ENCODE measurements at regions not wholly inside any gene's neighbourhood (a gene's known extent, or its start where the extent isn't known, plus 50 kb on each side); places are given as distances from the start of the nearest gene placed in this dataset.

- Histone ChIP-seq H3K4me3 (replicated peaks in 1 of 2; ENCODE audit: low read depth in 1 of 2, low read length in 2 of 2) (no peak overlapping the region), H3K27ac (ENCODE audit: low read depth, low read length) (no peak overlapping the region), H3K9me2 (ENCODE audit: insufficient read depth) (no peaks in the 10 kb centered on the region), H3K9ac (ENCODE audit: low read length) (no peak overlapping the region), H3K4me2 (ENCODE audit: low read length) (no peak overlapping the region), H3K36me3 (ENCODE audit: control insufficient read depth in 1 of 2, insufficient read depth in 2 of 2, low read length in 2 of 2) (no peaks in the 10 kb centered on the region), H3K4me1 (ENCODE audit: control insufficient read depth in 1 of 2, insufficient read depth in 2 of 2, low read length in 2 of 2) (no peaks in the 10 kb centered on the region), H3K79me2 (ENCODE audit: insufficient read depth, low read length) (no peaks in the 10 kb centered on the region), H3K9me3 (ENCODE audit: control insufficient read depth in 1 of 2, insufficient read depth in 1 of 2, low read depth in 1 of 2, low read length in 2 of 2) (no peaks in the 10 kb centered on the region), H3K27me3 (ENCODE audit: insufficient read depth, low read length) (no peaks in the 10 kb centered on the region), H4K20me1 (ENCODE audit: insufficient read depth) (no peaks in the 10 kb centered on the region), H2AFZ (ENCODE audit: low read depth, low read length, poor library complexity, severe bottlenecking) (no peak overlapping the region)
- ChIA-PET RAD21 (ENCODE audit: low non-redundant PET in 1 of 2, low total read pairs in 2 of 2, uncharacterized antibody in 2 of 2, unreplicated experiment in 2 of 2) (no interaction called here), CTCF (no interaction called here), POLR2A (no interaction called here)
- no peak for ATAC-seq
- BruUV-seq (replicated peaks) = no TSS peak
- TF ChIP-seq, protein P1, sequence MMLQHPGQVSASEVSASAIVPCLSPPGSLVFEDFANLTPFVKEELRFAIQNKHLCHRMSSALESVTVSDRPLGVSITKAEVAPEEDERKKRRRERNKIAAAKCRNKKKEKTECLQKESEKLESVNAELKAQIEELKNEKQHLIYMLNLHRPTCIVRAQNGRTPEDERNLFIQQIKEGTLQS (IDR thresholded peaks at IDR 0.05) = no peak
- no peak for TF ChIP-seq SIN3A (IDR thresholded peaks at IDR 0.05; ENCODE audit: low read depth)
- TF ChIP-seq, protein P2, sequence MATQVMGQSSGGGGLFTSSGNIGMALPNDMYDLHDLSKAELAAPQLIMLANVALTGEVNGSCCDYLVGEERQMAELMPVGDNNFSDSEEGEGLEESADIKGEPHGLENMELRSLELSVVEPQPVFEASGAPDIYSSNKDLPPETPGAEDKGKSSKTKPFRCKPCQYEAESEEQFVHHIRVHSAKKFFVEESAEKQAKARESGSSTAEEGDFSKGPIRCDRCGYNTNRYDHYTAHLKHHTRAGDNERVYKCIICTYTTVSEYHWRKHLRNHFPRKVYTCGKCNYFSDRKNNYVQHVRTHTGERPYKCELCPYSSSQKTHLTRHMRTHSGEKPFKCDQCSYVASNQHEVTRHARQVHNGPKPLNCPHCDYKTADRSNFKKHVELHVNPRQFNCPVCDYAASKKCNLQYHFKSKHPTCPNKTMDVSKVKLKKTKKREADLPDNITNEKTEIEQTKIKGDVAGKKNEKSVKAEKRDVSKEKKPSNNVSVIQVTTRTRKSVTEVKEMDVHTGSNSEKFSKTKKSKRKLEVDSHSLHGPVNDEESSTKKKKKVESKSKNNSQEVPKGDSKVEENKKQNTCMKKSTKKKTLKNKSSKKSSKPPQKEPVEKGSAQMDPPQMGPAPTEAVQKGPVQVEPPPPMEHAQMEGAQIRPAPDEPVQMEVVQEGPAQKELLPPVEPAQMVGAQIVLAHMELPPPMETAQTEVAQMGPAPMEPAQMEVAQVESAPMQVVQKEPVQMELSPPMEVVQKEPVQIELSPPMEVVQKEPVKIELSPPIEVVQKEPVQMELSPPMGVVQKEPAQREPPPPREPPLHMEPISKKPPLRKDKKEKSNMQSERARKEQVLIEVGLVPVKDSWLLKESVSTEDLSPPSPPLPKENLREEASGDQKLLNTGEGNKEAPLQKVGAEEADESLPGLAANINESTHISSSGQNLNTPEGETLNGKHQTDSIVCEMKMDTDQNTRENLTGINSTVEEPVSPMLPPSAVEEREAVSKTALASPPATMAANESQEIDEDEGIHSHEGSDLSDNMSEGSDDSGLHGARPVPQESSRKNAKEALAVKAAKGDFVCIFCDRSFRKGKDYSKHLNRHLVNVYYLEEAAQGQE (IDR thresholded peaks at IDR 0.05; ENCODE audit: low read depth) = no peak
- TF ChIP-seq, protein P3, sequence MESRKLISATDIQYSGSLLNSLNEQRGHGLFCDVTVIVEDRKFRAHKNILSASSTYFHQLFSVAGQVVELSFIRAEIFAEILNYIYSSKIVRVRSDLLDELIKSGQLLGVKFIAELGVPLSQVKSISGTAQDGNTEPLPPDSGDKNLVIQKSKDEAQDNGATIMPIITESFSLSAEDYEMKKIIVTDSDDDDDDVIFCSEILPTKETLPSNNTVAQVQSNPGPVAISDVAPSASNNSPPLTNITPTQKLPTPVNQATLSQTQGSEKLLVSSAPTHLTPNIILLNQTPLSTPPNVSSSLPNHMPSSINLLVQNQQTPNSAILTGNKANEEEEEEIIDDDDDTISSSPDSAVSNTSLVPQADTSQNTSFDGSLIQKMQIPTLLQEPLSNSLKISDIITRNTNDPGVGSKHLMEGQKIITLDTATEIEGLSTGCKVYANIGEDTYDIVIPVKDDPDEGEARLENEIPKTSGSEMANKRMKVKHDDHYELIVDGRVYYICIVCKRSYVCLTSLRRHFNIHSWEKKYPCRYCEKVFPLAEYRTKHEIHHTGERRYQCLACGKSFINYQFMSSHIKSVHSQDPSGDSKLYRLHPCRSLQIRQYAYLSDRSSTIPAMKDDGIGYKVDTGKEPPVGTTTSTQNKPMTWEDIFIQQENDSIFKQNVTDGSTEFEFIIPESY (IDR thresholded peaks at IDR 0.05; ENCODE audit: extremely low read depth, insufficient replicate concordance, low read length) = no peak
- TF ChIP-seq MAX (IDR thresholded peaks at IDR 0.05) = no peak
- no peak for TF ChIP-seq POLR2AphosphoS5 (IDR thresholded peaks at IDR 0.05; ENCODE audit: low read depth, low read length)
- no peak for TF ChIP-seq POLR2A (IDR thresholded peaks at IDR 0.05; ENCODE audit: borderline replicate concordance, extremely low read depth, insufficient read depth, insufficient read length)
- no peak for TF ChIP-seq ZFX (IDR thresholded peaks at IDR 0.05)
- TF ChIP-seq EZH2 (IDR thresholded peaks at IDR 0.05) = no peak
- TF ChIP-seq TCF7L2 (IDR thresholded peaks at IDR 0.05; ENCODE audit: borderline replicate concordance, extremely low read depth, insufficient read depth, insufficient read length) = no peak
- no peak for TF ChIP-seq EZH2phosphoT487 (IDR thresholded peaks at IDR 0.05; ENCODE audit: borderline replicate concordance)
- TF ChIP-seq JUND (IDR thresholded peaks at IDR 0.05) = no peak
- TF ChIP-seq EGR1 (IDR thresholded peaks at IDR 0.05; ENCODE audit: low read depth) = no peak
- no peak for TF ChIP-seq ELF1 (IDR thresholded peaks at IDR 0.05; ENCODE audit: borderline replicate concordance, low read depth)
- TF ChIP-seq FOSL1 (IDR thresholded peaks at IDR 0.05; ENCODE audit: low read depth) = no peak
- no peak for TF ChIP-seq CBX3 (IDR thresholded peaks at IDR 0.05; ENCODE audit: low read depth)
- TF ChIP-seq SRF (IDR thresholded peaks at IDR 0.05; ENCODE audit: low read depth) = no peak
- TF ChIP-seq RAD21 (IDR thresholded peaks at IDR 0.05; ENCODE audit: low read depth) = no peak
- TF ChIP-seq, protein P4, sequence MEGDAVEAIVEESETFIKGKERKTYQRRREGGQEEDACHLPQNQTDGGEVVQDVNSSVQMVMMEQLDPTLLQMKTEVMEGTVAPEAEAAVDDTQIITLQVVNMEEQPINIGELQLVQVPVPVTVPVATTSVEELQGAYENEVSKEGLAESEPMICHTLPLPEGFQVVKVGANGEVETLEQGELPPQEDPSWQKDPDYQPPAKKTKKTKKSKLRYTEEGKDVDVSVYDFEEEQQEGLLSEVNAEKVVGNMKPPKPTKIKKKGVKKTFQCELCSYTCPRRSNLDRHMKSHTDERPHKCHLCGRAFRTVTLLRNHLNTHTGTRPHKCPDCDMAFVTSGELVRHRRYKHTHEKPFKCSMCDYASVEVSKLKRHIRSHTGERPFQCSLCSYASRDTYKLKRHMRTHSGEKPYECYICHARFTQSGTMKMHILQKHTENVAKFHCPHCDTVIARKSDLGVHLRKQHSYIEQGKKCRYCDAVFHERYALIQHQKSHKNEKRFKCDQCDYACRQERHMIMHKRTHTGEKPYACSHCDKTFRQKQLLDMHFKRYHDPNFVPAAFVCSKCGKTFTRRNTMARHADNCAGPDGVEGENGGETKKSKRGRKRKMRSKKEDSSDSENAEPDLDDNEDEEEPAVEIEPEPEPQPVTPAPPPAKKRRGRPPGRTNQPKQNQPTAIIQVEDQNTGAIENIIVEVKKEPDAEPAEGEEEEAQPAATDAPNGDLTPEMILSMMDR (IDR thresholded peaks at IDR 0.05 in 2 of 3, conservative IDR thresholded peaks at IDR 0.05 in 1 of 3; ENCODE audit: borderline replicate concordance in 1 of 3, insufficient read depth in 1 of 3, low read depth in 2 of 3, low read length in 2 of 3) = no peak
- no peak for TF ChIP-seq CEBPB (IDR thresholded peaks at IDR 0.05; ENCODE audit: low read depth)
- intact Hi-C loops (cut with micrococcal nuclease) = no loop called here
- no peak for DNase-seq (ENCODE audit: low read depth, low spot score)
These were observed 903.6 kb downstream of the RPA4 start for GRCh38 chrX:97787311-97787710.

All from HCT116 (cell line).